Right renal pelvis (tissue), 4 donors: ENCODE measurements at regions not wholly inside any gene's neighbourhood (a gene's known extent, or its start where the extent isn't known, plus 50 kb on each side); places are given as distances from the start of the nearest gene placed in this dataset.
A peak's percentile ranks its signal among the peaks of the same experiment; 100 is the strongest.

ENCODE experiments used
- DNase-seq, 4 donors: peaks; one replicate each; pipeline ENCODE4 v3.0.0-alpha.2; 2013; ENCODE audit warnings: low read depth in 4 of 4, low spot score in 3 of 4, missing footprints in 1 of 4

- DNase-seq, result no peak
Measured at GRCh38 chr4:32163125-32163524, 1443.0 kb downstream of the PCDH7 start.

DNA sequence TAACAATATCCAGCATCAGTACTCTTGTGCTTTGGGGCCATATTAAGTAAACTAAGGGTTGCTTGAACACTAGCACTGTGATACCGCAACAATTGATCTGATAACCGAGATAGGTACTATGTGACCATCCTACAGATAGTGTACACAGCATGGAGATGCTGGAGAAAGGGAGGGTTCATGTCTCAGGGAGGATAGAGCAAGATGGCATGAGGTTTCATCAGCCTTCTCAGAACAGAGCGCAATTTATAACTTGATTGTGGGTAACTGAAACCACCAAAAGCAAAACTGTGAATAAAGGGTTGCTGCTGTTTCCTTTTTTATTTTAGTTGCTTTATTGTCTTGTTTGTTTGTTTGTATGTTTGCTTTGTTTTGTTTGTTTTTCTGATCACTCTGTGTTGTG, 1449.7 kb downstream of the PCDH7 start:
- no peak for DNase-seq

DNA sequence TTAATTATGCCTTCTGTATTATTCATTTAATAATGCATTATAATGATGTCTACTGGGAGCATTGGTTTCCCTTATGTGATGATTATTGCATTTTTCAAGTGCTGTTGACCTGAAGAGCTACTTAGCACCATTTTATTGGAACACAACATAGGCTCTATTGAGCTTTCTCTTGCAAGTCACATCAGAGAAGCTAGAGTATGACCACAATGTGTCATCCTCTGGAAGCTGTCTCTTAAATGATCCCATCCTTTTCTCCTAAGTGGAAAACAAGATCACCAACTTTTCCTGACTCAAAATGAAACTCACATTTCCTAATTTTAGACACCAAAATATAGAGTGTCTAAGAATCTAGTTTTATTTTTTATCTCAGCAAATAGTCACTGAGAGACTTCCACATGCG, 1451.9 kb downstream of the PCDH7 start:
- no peak for DNase-seq

GRCh38 chr4:32172761-32173160, 1452.6 kb downstream of the PCDH7 start:
- DNase-seq, result no peak

DNA sequence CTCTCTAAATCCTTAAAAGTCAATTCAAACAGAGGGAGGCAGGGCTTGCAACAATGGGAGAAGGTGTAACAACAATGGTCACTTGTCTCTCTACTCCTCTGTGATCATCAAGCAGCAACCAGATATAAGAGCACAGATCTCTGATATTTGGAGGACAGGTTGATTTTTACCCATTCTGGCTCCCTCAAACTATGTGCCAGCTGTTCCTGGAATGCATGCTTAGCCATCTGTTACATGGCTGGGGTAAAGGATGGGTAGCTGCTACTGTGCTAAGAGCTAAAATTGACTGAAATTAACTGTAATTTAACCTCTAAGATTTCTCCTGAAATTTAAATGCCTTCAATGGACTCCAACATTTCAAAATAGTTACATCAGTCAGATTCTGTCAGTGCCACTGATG, 1459.9 kb downstream of the PCDH7 start:
- no peak for DNase-seq

DNA sequence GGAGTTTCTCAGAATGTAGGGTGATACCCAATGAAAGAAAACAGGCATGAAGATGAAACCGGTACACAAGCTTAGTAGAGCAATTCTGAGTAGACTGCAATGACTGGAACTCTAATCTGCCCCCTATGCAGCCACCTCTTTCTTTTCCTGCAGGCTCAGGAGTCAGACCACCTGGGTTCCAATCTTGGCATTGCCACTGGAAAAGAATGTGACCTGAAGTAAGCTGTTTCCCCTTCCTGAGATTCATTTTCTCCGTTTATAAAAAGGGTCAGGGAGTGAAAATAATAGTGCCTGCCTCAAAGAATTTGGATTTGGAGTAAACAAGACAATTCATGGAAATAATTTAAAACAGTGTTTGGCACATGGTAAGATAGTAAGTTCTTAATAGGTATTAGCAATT, 1464.0 kb downstream of the PCDH7 start:
- no peak for DNase-seq

DNA sequence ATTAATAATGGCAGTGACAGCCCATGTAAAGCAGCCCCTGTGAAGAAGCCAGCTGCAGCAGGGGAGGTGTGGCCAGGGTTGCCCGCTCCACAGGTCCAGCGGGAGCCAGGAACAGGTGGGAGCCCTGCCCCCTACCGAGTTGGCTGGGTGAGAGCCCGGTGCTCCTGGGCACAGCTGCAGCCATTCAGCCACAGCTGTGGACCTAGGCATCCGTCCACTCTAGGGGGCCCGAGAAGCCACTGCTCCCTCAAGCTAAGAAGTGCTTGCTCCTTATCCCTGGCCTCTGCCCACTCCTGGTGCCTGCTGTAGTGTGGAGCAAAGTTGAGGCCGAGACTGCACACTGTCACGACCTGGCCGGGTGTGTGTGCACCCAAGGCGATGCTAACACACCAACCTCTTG, 1469.0 kb downstream of the PCDH7 start:
- no peak for DNase-seq

- DNase-seq, result no peak
Measured at GRCh38 chr4:32189788-32190187, 1469.6 kb downstream of the PCDH7 start.

GRCh38 chr4:32191961-32192360, 1471.8 kb downstream of the PCDH7 start:
- no peak for DNase-seq

- no peak for DNase-seq
Measured at GRCh38 chr4:32192363-32192762, 1472.2 kb downstream of the PCDH7 start.

- DNase-seq, result no peak
Measured at GRCh38 chr4:32192991-32193390, 1472.8 kb downstream of the PCDH7 start.

- DNase-seq, result peak in 3 of 4 donors; percentile 5 to 28 (median 5)
Measured at GRCh38 chr4:32196950-32197688, 1477.0 kb downstream of the PCDH7 start.

DNA sequence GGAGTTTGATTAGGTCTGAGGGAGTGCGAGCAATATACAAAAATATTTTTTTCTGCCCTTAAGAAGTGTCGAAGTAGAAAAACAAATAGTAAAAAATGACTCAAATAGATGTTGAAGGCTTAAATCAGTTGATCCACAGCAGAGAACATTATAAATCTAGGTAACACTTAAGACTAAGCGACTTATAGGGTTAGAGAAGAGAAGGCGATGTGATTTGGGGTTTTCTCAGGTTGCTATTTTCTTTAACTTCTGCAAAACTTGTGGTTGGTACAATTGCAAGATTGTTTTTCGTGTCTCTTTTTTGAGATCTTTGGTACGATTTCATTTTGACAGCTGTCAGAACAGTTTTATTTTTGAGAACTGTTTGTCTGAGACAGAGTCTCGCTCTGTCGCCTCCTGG, 1479.5 kb downstream of the PCDH7 start:
- no peak for DNase-seq

DNA sequence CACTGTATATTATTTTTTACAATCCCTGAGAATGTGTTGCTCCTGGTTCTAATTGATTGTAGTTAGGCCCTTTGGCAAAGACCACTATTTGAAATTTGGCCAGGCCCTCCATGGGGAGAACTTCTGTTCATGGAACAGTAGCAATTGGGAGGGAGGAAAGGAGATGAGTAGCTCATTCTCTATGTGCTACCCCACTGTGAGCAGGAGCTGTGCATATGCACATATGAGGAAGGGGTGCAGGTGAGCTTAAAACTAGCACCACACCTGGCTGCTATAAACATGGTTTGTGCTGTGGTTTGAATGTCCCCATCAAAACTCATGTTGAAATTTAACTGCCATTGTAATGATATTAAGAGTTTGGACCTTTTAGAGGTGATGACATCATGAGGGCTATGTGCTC, 1483.2 kb downstream of the PCDH7 start:
- DNase-seq, result no peak

DNA sequence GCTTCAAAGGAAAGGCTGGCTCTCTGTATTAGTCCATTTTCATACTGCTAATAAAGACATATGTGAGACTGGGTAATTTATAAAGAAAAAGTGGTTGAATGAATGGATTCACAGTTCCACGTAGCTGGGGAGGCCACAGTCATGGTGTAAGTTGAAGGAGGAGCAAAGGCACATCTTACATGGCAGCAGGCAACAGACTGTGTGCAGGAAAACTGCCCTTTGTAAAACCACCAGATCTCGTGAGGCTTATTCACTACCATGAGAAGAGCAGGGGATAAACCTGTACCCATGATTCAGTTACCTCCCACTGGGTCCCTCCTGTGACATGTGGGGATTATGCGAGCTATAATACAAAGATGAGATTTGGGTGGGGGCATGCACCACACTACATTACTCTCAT, 1486.6 kb downstream of the PCDH7 start:
- DNase-seq, result no peak

DNA sequence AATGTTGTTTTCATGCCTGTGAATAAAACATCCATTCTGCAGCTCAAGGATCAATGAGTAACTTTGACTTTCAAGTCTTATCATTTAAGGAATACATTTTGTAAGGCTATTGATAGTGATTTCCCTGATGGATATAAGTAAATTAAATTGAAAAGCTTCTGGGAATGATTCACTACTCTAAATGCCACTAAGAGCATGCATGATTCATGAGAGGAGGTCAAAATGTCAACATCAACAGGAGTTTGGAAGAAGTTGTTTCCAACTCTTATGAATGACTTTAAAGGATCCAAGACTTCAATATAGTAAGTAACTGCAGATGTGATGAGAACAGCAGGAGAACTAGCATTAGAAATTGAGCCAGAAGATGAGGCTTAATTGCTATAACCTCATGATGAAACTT, 1487.3 kb downstream of the PCDH7 start:
- no peak for DNase-seq

GRCh38 chr4:32215277-32215676, 1495.1 kb downstream of the PCDH7 start:
- DNase-seq, result no peak

DNA sequence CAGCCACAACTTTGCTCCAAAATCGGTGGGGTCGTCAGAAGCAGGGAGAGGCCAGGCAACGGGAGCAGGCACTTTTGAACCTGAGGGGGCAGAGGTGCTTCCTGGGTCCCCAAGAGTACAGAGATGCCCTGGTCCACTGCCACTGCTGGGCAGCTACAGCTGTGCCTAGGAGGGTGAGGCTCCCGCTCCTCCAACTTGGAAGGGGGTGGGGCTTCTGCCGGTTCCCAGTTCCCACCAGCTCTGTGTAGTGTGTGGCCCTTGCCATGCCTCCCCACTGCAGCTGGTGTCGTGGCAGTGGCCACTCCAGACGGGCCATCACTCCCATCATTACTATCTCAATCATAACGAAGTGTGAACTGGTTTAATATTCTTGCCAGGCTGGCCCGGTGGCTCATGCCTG, 1496.3 kb downstream of the PCDH7 start:
- no peak for DNase-seq

DNA sequence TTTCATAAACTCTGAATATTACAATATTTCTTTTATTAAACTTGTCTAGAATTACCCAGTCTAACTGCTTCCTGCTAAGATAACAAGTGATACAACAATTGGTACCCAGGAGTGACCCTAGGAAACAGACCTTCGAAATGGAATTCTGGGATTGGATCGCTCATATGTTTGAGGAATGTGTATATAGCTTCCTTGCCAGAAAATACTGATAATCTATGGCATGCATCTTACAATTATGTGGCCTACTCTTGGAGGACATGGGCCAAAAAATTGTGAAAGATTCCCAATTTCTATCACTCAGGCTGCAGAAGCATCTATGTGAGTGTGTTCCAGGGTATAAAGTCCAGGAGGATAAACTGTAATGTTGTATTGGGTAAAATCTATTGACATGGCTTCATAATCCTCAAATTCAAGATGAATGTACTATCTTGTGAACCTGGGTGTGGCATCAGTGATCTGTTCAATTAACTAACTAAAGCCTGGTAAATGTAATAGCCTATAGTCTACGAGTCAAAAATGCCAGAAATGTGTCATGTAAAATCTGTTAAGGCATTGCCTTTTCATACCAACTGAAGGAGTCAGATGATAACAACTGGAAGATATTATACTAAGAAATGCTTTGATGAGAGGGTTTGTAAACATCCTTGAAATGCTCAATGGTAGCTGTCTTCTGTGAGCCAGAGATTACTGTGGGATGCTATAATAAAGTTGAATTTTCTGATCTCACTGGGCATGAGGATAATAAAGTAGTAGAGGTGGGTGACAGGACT, 1499.3 kb downstream of the PCDH7 start:
- no peak for DNase-seq

GRCh38 chr4:32226204-32226603, 1506.0 kb downstream of the PCDH7 start:
- no peak for DNase-seq

DNA sequence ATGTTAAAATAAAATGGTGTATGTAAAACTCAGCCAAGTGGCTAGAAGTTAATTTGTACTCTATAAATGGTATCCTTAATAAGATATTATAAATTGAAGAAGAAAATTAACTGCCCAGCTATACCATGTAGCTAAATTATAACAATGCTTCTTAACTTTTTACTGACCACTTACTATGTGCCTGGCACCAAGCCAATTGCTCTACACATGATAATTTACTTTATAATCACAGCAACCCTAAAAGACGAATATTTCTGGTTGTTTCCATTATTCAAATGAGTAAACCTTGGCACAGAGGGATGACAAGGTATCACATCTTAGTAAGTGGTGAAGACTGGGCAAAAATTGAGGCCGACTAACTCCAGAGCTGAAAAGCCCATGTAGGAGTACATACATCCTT, 1506.6 kb downstream of the PCDH7 start:
- no peak for DNase-seq

DNA sequence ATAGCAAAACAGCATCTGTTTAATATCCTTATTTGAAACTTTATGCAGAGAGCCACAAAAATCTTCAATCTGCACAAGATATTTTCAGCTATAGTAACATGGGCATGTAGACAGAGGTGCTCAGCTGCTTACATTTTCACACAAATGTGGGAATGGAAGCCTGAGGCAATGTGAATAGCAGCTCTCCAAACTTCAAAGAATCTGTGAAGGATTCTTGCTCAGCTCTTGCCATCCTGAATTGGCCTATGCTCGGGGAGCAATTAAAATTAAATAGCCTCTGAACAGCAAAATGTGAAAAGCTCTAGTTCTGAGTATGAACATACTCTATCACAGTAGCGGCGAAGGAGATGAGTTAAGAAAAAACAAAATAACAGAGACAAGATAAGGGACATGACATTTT, 1523.8 kb downstream of the PCDH7 start:
- no peak for DNase-seq
